K562 (cell line): ENCODE measurements at regions not wholly inside any gene's neighbourhood (a gene's known extent, or its start where the extent isn't known, plus 50 kb on each side); places are given as distances from the start of the nearest gene placed in this dataset.

Experiments used
- ATAC-seq: fragments of 200-7000 bp; cut with Tn5 transposase; 3 replicates; pipeline ENCODE4 v1.9.1; 2020; ENCODE audit warnings: moderate library complexity
- BruUV-seq: library from RNA; stranded (reverse); fragments of 400-500 nt; replicated peaks from 2 replicates; lab custom pipeline; 2021; lab: Mats Ljungman, UMichigan
- CTCF ChIA-PET: fragments of 300-600 bp; formaldehyde crosslinking; extraction: SDS; loops from one replicate; lab custom pipeline; 2021; ENCODE audit warnings: low intra/inter-chr PET ratio; lab: Yijun Ruan, JAX
- POLR2A ChIA-PET: fragments of 300-600, 350-650 bp; sonication (Branson Sonifier 250); formaldehyde crosslinking; extraction: SDS; loops from one replicate; lab custom pipeline; 2021; ENCODE audit warnings: antibody characterized with exemption, inconsistent platforms; lab: Yijun Ruan, JAX
- DNase-seq, 4 experiments: peaks; one replicate each; pipeline versions ENCODE4 v3.0.0 to v3.0.0-alpha.2; 2011 to 2018; ENCODE audit warnings: low spot score in 3 of 4, mixed read lengths in 3 of 4; ENCODE audit errors: extremely low read depth in 1 of 4
- FAIRE-seq: peaks from 2 replicates; lab custom pipeline; 2011; peaks lifted over from hg19 to GRCh38; lab: Jason Lieb, UNC
- H2AFZ ChIP-seq: 2 replicates; pipeline ENCODE4 v1.6.0; 2011; ENCODE audit warnings: low read depth, low read length, control low read depth, inconsistent platforms
- H3K27ac ChIP-seq: fragments of 200-600 bp; 3 replicates; pipeline ENCODE4 v1.8.0; 2011; ENCODE audit warnings: low read depth, mild to moderate bottlenecking, control low read depth, inconsistent platforms, low read length, moderate library complexity, mixed read lengths; ENCODE audit errors: extremely low read depth
- H3K27me3 ChIP-seq, 2 experiments: fragments of 300-600 bp in 1 of 2; 2 replicates in 1 of 2; 3 replicates in 1 of 2; pipeline versions ENCODE4 v1.6.0 to v1.8.0; 2011; ENCODE audit warnings: inconsistent platforms in 2 of 2, low read length in 2 of 2, mild to moderate bottlenecking in 1 of 2, mixed read lengths in 1 of 2, moderate library complexity in 1 of 2; ENCODE audit not compliant: control insufficient read depth in 2 of 2, insufficient read depth in 2 of 2
- H3K36me3 ChIP-seq: fragments of 300-600 bp; 3 replicates; pipeline ENCODE4 v1.8.0; 2011; ENCODE audit warnings: mild to moderate bottlenecking, low read length, inconsistent platforms; ENCODE audit not compliant: control insufficient read depth, insufficient read depth
- H3K4me1 ChIP-seq, 2 experiments: fragments of 200-600 bp in 1 of 2; replicated peaks in 1 of 2; 2 replicates in 1 of 2; 3 replicates in 1 of 2; pipeline versions ENCODE4 v1.5.1 to v1.8.0; 2011; ENCODE audit warnings: inconsistent platforms in 2 of 2, low read length in 2 of 2, mild to moderate bottlenecking in 1 of 2, mixed read lengths in 1 of 2, moderate library complexity in 1 of 2; ENCODE audit not compliant: control insufficient read depth in 2 of 2, insufficient read depth in 2 of 2
- H3K4me2 ChIP-seq: 2 replicates; pipeline ENCODE4 v1.6.1; 2011; ENCODE audit warnings: low read length, control low read depth, inconsistent platforms, mixed read lengths; ENCODE audit not compliant: insufficient read depth
- H3K4me3 ChIP-seq: fragments of 200-600 bp; sonication (generic), shearing (Covaris generic); 2 replicates; pipeline ENCODE4 v1.5.1; 2016; ENCODE audit warnings: control low read depth, inconsistent platforms
- H3K79me2 ChIP-seq: fragments of 200-600 bp; 3 replicates; pipeline ENCODE4 v1.8.0; 2011; ENCODE audit warnings: low read length, inconsistent platforms; ENCODE audit not compliant: control insufficient read depth, insufficient read depth
- H3K9ac ChIP-seq, 2 experiments: 2 replicates each; pipeline versions ENCODE4 v1.6.0 to v1.6.1; 2011; ENCODE audit warnings: low read depth in 2 of 2, low read length in 2 of 2, control low read depth in 1 of 2, inconsistent platforms in 1 of 2, mild to moderate bottlenecking in 1 of 2, mixed read lengths in 1 of 2; ENCODE audit not compliant: insufficient read depth in 1 of 2
- H3K9me1 ChIP-seq: one replicate; pipeline ENCODE4 v1.6.0; 2011; ENCODE audit warnings: inconsistent platforms, mild to moderate bottlenecking, low read length, moderate library complexity; ENCODE audit not compliant: control insufficient read depth, insufficient read depth
- H3K9me3 ChIP-seq: replicated peaks from 2 replicates; pipeline ENCODE4 v1.5.1; 2011; ENCODE audit warnings: low read depth, low read length, inconsistent platforms; ENCODE audit not compliant: control insufficient read depth, insufficient read depth
- H4K20me1 ChIP-seq: replicated peaks from 2 replicates; pipeline ENCODE4 v1.6.1; 2011; ENCODE audit warnings: low read length, inconsistent platforms, mixed read lengths; ENCODE audit not compliant: control insufficient read depth, insufficient read depth
- CSDE1 ChIP-seq, 2 experiments: fragments of 450-650 bp; IDR thresholded peaks; 2 replicates each; pipeline ENCODE4 v1.6.1; 2016; ENCODE audit warnings: mild to moderate bottlenecking in 1 of 2
- MAFK ChIP-seq: IDR thresholded peaks from 2 replicates; pipeline ENCODE4 v1.6.1; 2011; ENCODE audit warnings: low read length, improper control_type of control experiment
- MYC ChIP-seq, 2 experiments: fragments of 250-450 bp in 1 of 2; sonication (Bioruptor Pico) in 1 of 2; IDR thresholded peaks; 2 replicates each; pipeline versions ENCODE4 v1.5.1 to v1.6.1; 2012 to 2021; ENCODE audit warnings: low read depth in 2 of 2, borderline replicate concordance in 1 of 2, improper control_type of control experiment in 1 of 2, low read length in 1 of 2, mild to moderate bottlenecking in 1 of 2, moderate library complexity in 1 of 2
- SRSF3 ChIP-seq: fragments of 200-400 bp; formaldehyde crosslinking; IDR thresholded peaks from 2 replicates; pipeline ENCODE4 v1.6.1; 2016; ENCODE audit warnings: mild to moderate bottlenecking, low read length, moderate library complexity; ENCODE audit not compliant: insufficient read depth
- TRIM28 ChIP-seq: fragments of 450-650 bp; IDR thresholded peaks from 2 replicates; pipeline ENCODE4 v1.6.1; 2017
- U2AF2 ChIP-seq: fragments of 200-400 bp; formaldehyde crosslinking; optimal IDR thresholded peaks from 2 replicates; pipeline ENCODE3; 2017; ENCODE audit warnings: low read depth, mild to moderate bottlenecking, low read length
- WGBS: fragments of 100-300 bp; shearing (Covaris generic); methylation state at CpG from one replicate; pipeline ENCODE4 v1.1.6; 2016; ENCODE audit warnings: low coverage, mixed read lengths; ENCODE audit not compliant: insufficient coverage; ENCODE audit errors: missing lambda C conversion rate; 5-methylcytosine and 5-hydroxymethylcytosine counted together
- in situ Hi-C: fragments of 300-500 bp; cut with MboI; formaldehyde crosslinking; loops from 4 replicates; pipeline ENCODE4 v1.15.0; 2018; ENCODE audit warnings: inconsistent platforms, mixed read lengths
- intact Hi-C: fragments of 100-400 bp; cut with micrococcal nuclease; formaldehyde crosslinking; loops from 2 replicates; pipeline ENCODE4 v1.14.2; 2022
- TF ChIP-seq, protein P1 (sequence below): fragments of 150-350 bp; IDR thresholded peaks from 2 replicates; pipeline ENCODE4 v1.6.1; 2014; ENCODE audit warnings: low read depth, mild to moderate bottlenecking, low read length, borderline replicate concordance
- TF ChIP-seq, protein P2 (sequence below): fragments of 250-450 bp; sonication (Bioruptor Pico); IDR thresholded peaks from 2 replicates; pipeline ENCODE4 v1.4.0; 2020
- TF ChIP-seq, protein P3 (sequence below): fragments of 200-800 bp; sonication (Bioruptor generic); IDR thresholded peaks from 2 replicates; pipeline ENCODE4 v1.6.1; 2017; ENCODE audit warnings: missing genetic modification characterization, missing compliant biosample characterization

DNA sequence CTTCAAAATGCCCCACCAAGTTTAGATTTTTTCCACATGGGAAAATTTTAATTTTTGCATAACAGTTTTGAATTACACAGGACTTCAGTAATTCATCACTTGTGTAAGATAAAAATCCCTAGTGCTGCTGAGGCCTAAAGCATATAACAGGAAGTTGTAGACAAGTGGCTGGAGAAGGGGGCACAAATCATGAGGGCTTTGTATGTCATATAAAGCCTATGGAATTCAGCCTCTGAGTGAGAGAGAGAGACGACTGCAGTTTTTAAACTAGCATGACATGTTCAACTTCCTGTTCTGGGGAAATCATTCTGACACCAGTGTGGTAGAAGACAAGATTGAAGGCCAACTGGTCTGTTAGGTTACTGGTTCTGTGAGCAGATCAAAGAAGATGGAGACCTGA, 187.3 kb upstream of the CHST9 start:
- no peaks in the 10 kb centered on the region for H4K20me1 ChIP-seq
- H3K9me3 ChIP-seq = no peaks in the 10 kb centered on the region; the same call in 1 of the 2 replicates
- WGBS = 0% methylated on average over 1 of the region's 1 CpG
- no peaks in the 10 kb centered on the region for H3K79me2 ChIP-seq
- DNase-seq = no peak
- no peak for ATAC-seq
- intact Hi-C loops (no loop called here), in situ Hi-C loops (no loop called here)
- no peaks in the 10 kb centered on the region for H3K27me3 ChIP-seq
- H3K9ac ChIP-seq = no peak overlapping the region
- ChIA-PET CTCF (no interaction called here), POLR2A (no interaction called here)
- H3K36me3 ChIP-seq = no peaks in the 10 kb centered on the region
- H3K27ac ChIP-seq = no peak overlapping the region
- BruUV-seq = no TSS peak
- H3K4me2 ChIP-seq = no peak overlapping the region
- H2AFZ ChIP-seq = no peak overlapping the region
- H3K9me1 ChIP-seq = no peaks in the 10 kb centered on the region
- H3K4me3 ChIP-seq = no peak overlapping the region
- FAIRE-seq = no peak
- H3K4me1 ChIP-seq = no peaks in the 10 kb centered on the region
- no peak for TF ChIP-seq MYC (IDR thresholded peaks at IDR 0.05; ENCODE audit: low read depth, low read length)
- TF ChIP-seq MYC (CRISPR knock-in tag; IDR thresholded peaks at IDR 0.05; ENCODE audit: borderline replicate concordance, low read depth) = no peak
- TF ChIP-seq TRIM28 = no peak
- TF ChIP-seq, protein P1, sequence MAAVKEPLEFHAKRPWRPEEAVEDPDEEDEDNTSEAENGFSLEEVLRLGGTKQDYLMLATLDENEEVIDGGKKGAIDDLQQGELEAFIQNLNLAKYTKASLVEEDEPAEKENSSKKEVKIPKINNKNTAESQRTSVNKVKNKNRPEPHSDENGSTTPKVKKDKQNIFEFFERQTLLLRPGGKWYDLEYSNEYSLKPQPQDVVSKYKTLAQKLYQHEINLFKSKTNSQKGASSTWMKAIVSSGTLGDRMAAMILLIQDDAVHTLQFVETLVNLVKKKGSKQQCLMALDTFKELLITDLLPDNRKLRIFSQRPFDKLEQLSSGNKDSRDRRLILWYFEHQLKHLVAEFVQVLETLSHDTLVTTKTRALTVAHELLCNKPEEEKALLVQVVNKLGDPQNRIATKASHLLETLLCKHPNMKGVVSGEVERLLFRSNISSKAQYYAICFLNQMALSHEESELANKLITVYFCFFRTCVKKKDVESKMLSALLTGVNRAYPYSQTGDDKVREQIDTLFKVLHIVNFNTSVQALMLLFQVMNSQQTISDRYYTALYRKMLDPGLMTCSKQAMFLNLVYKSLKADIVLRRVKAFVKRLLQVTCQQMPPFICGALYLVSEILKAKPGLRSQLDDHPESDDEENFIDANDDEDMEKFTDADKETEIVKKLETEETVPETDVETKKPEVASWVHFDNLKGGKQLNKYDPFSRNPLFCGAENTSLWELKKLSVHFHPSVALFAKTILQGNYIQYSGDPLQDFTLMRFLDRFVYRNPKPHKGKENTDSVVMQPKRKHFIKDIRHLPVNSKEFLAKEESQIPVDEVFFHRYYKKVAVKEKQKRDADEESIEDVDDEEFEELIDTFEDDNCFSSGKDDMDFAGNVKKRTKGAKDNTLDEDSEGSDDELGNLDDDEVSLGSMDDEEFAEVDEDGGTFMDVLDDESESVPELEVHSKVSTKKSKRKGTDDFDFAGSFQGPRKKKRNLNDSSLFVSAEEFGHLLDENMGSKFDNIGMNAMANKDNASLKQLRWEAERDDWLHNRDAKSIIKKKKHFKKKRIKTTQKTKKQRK = no peak
- no peak for TF ChIP-seq MAFK
- no peak for TF ChIP-seq CSDE1 (IDR thresholded peaks at IDR 0.05)
- TF ChIP-seq, protein P2, sequence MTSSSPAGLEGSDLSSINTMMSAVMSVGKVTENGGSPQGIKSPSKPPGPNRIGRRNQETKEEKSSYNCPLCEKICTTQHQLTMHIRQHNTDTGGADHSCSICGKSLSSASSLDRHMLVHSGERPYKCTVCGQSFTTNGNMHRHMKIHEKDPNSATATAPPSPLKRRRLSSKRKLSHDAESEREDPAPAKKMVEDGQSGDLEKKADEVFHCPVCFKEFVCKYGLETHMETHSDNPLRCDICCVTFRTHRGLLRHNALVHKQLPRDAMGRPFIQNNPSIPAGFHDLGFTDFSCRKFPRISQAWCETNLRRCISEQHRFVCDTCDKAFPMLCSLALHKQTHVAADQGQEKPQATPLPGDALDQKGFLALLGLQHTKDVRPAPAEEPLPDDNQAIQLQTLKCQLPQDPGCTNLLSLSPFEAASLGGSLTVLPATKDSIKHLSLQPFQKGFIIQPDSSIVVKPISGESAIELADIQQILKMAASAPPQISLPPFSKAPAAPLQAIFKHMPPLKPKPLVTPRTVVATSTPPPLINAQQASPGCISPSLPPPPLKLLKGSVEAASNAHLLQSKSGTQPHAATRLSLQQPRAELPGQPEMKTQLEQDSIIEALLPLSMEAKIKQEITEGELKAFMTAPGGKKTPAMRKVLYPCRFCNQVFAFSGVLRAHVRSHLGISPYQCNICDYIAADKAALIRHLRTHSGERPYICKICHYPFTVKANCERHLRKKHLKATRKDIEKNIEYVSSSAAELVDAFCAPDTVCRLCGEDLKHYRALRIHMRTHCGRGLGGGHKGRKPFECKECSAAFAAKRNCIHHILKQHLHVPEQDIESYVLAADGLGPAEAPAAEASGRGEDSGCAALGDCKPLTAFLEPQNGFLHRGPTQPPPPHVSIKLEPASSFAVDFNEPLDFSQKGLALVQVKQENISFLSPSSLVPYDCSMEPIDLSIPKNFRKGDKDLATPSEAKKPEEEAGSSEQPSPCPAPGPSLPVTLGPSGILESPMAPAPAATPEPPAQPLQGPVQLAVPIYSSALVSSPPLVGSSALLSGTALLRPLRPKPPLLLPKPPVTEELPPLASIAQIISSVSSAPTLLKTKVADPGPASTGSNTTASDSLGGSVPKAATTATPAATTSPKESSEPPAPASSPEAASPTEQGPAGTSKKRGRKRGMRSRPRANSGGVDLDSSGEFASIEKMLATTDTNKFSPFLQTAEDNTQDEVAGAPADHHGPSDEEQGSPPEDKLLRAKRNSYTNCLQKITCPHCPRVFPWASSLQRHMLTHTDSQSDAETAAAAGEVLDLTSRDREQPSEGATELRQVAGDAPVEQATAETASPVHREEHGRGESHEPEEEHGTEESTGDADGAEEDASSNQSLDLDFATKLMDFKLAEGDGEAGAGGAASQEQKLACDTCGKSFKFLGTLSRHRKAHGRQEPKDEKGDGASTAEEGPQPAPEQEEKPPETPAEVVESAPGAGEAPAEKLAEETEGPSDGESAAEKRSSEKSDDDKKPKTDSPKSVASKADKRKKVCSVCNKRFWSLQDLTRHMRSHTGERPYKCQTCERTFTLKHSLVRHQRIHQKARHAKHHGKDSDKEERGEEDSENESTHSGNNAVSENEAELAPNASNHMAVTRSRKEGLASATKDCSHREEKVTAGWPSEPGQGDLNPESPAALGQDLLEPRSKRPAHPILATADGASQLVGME (CRISPR knock-in tag) = no peak
- TF ChIP-seq, protein P3, sequence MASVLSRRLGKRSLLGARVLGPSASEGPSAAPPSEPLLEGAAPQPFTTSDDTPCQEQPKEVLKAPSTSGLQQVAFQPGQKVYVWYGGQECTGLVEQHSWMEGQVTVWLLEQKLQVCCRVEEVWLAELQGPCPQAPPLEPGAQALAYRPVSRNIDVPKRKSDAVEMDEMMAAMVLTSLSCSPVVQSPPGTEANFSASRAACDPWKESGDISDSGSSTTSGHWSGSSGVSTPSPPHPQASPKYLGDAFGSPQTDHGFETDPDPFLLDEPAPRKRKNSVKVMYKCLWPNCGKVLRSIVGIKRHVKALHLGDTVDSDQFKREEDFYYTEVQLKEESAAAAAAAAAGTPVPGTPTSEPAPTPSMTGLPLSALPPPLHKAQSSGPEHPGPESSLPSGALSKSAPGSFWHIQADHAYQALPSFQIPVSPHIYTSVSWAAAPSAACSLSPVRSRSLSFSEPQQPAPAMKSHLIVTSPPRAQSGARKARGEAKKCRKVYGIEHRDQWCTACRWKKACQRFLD (CRISPR knock-in tag) = no peak
- TF ChIP-seq U2AF2 = no peak
- no peak for TF ChIP-seq SRSF3
